ENCODE measurements at regions not wholly inside any gene's neighbourhood (a gene's known extent, or its start where the extent isn't known, plus 50 kb on each side); places are given as distances from the start of the nearest gene placed in this dataset.

DNA sequence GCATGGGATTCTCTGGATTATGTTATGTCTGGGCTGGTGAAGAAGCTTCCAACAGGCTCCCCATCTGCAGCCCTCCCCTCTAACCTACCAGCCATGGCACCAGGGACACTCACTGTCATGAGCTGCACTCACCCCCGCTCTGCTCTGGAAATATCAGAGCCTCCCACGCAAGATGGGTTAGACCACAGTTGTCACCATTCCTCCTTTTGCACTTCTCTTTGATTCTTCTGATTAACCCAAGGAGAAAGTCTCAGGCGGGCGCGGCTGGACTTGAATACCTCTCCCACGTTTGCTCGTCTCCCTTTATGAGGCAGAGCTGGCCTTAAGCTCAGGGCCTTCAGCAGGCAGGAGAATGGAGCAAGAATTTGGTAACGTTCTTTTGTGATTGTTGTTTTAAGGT lies 128.1 kb downstream of the CEBPB start:
- TF ChIP-seq, protein P1, sequence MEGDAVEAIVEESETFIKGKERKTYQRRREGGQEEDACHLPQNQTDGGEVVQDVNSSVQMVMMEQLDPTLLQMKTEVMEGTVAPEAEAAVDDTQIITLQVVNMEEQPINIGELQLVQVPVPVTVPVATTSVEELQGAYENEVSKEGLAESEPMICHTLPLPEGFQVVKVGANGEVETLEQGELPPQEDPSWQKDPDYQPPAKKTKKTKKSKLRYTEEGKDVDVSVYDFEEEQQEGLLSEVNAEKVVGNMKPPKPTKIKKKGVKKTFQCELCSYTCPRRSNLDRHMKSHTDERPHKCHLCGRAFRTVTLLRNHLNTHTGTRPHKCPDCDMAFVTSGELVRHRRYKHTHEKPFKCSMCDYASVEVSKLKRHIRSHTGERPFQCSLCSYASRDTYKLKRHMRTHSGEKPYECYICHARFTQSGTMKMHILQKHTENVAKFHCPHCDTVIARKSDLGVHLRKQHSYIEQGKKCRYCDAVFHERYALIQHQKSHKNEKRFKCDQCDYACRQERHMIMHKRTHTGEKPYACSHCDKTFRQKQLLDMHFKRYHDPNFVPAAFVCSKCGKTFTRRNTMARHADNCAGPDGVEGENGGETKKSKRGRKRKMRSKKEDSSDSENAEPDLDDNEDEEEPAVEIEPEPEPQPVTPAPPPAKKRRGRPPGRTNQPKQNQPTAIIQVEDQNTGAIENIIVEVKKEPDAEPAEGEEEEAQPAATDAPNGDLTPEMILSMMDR (optimal IDR thresholded peaks at IDR 0.05 in 1 of 3, IDR thresholded peaks at IDR 0.05 in 1 of 3, conservative IDR thresholded peaks at IDR 0.05 in 1 of 3; ENCODE audit: extremely low read depth in 1 of 3, insufficient read depth in 2 of 3, low read length in 3 of 3), result no peak
- TF ChIP-seq EZH2 (IDR thresholded peaks at IDR 0.05; ENCODE audit: low read length), result no peak

All from keratinocyte (primary cell).